Fibroblast of mammary gland (primary cell): ENCODE measurements at regions not wholly inside any gene's neighbourhood (a gene's known extent, or its start where the extent isn't known, plus 50 kb on each side); places are given as distances from the start of the nearest gene placed in this dataset.

Source experiments
- DNase-seq: peaks from one replicate; pipeline ENCODE4 v3.0.0-alpha.2; 2010; ENCODE audit warnings: low read depth
- H3K4me3 ChIP-seq: 2 replicates; pipeline ENCODE4 v1.5.1; 2011; ENCODE audit warnings: low read depth, mild to moderate bottlenecking, low read length, moderate library complexity; ENCODE audit not compliant: control insufficient read depth
- TF ChIP-seq, protein P1 (sequence below): conservative IDR thresholded peaks from 2 replicates; pipeline ENCODE4 v1.5.1; 2011; ENCODE audit warnings: low read depth, low read length, inconsistent platforms; ENCODE audit not compliant: control insufficient read depth, insufficient read depth

DNA sequence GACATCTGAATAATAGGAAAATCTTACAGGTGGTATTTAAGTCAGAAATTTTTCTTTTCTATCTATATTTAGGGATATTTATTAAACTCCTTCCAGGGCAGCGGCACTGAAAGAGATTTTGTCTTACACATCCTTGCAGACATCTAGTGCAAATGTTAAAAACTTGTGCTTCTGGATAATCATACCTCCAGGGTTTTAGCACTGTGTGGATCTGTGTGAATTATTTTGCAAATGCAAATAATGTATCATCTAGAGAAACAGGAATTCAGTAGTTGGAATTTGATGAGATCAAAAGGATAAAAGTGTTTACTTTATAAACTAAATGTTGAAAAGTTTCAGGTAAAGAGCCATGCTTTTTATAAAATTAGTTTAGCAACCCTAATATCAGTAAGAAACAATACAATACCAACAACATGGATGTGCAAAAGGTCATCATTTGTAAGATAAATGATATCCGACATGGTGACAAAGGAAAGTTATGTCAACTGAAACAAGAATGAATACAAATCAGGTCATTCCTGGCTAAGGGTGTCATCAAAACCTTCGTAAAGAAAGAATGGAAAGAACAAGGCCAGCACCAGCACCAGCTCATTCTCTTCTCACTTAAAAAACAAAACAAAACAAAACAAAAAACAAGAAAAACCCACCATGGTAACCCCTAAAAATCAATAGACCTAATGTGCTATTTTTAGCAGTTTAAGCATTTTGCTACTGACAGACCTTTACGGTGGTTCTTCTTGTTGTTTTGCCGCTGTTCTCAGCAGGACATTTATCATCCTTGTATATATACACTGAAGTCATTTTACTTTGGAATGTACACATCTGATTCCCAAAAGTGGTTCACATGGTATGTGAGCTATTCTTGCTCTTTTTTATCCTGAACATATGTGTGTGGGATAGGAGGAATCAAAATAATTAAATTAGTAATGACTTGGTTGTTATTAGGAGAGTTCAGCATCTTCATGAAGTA, 219.7 kb upstream of the NDST3 start:
- TF ChIP-seq, protein P1, sequence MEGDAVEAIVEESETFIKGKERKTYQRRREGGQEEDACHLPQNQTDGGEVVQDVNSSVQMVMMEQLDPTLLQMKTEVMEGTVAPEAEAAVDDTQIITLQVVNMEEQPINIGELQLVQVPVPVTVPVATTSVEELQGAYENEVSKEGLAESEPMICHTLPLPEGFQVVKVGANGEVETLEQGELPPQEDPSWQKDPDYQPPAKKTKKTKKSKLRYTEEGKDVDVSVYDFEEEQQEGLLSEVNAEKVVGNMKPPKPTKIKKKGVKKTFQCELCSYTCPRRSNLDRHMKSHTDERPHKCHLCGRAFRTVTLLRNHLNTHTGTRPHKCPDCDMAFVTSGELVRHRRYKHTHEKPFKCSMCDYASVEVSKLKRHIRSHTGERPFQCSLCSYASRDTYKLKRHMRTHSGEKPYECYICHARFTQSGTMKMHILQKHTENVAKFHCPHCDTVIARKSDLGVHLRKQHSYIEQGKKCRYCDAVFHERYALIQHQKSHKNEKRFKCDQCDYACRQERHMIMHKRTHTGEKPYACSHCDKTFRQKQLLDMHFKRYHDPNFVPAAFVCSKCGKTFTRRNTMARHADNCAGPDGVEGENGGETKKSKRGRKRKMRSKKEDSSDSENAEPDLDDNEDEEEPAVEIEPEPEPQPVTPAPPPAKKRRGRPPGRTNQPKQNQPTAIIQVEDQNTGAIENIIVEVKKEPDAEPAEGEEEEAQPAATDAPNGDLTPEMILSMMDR, result no peak
- no peak for DNase-seq

DNA sequence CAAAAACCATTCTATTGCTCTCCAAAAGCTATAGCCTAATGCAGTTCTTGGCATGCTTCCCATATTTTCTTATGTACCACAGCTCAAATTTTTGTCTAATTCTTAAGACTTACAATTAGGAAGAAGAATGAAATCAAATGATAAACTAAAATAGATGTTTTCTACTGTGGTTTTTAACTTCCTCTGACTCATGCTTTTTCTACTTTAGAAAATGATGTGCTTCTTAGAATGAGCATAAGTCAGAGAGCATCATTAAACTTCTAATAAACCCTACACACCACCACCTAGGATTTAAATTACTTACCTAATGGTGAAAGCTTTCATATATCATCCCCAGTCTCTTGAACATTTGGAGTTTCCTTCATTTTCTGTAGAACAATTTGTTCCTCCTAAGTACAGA, 217.0 kb upstream of the NDST3 start:
- no peak overlapping the region for H3K4me3 ChIP-seq
- TF ChIP-seq, protein P1, result no peak
- no peak for DNase-seq

More for the DNA sequence above, 219.7 kb upstream of the NDST3 start:
- no peak overlapping the region for H3K4me3 ChIP-seq

DNA sequence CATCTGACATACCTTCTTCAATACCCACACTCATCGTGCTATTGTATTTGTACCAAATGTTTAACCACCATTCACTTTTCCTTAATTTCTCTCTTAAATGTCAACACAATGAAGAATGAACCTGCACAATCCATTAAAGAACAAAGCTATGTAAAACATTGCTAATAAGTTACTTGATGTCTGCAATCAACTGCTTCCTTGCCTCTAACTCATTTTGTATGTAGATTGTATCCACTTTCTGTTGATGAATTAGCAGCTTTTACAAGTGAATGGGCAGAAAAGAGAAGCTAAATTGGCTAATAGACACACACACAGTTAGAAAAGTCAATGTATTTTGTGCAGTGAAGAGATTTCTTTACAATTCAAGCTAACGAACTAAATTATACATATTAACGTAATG, 212.5 kb upstream of the NDST3 start:
- no peak for DNase-seq
- H3K4me3 ChIP-seq, result no peak overlapping the region
- TF ChIP-seq, protein P1, result no peak

DNA sequence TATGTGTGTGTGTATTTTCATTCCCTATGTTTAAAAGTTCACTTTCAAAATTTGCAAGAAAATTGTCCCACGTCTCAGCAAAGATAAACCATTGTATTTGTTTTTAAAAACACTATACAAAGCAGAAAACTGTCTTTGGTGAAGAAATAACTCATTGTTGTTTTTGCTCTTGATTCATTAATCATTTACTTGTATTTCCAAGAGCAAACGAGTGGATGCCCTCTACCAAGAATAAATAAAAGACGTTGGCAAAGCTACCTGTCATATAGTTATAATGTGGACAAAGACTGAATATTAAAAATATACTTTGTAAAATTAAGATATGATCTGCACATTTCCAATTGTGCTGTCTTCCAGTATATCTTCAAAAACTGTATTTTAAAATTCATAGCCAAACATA, 210.9 kb upstream of the NDST3 start:
- TF ChIP-seq, protein P1, result no peak
- DNase-seq, result no peak
- no peak overlapping the region for H3K4me3 ChIP-seq

DNA sequence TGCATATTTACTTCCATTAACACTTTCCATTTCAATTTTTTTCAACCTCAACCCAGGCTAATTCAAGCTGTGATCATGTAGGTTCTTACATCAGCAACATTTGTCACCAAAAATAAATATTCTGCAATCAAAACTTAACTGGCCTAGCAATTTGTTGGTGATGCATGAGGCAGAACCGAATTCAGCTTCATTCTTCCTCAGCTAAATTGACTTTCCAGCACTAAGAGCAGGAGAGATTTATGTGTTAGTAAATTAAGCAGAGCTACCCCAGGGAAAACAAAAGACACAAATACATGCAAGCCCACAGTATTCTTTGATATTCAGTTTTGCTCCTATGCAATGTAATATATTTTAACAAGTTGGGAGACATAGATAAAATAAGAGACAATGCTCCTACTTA, 208.7 kb upstream of the NDST3 start:
- no peak for DNase-seq
- TF ChIP-seq, protein P1, result no peak
- H3K4me3 ChIP-seq, result no peak overlapping the region

DNA sequence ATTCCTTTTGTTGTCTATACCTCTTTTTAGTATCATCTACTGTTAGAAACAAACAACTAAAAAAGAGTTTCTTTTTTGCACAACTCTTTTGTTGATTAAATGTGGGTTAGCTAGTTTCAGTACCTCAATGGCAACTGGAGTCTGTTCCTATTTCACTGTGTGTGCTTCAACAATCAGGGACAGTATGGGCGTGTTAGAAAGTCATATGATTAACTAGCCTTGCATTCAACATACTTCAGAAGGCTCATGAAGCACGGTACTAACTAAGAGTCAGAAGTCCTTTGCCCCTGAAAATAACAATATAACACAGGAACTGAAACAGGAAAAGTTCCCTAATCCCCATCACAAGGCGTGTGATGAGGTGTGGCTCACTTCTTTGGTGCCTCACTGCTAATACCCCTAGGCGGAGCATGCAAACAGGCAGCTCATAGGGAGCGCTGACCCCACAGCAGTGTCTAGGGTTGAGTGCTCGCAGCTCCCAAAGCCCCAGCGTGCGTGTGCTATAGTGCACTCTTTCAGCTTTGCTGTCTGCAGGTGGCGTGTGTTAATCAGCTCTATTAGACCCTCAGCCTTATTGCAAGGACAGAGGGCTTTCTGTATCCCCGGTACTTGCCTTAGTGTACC, 203.1 kb upstream of the NDST3 start:
- no peak for DNase-seq
- no peak overlapping the region for H3K4me3 ChIP-seq
- TF ChIP-seq, protein P1, result no peak
